ENCODE measurements at regions not wholly inside any gene's neighbourhood (a gene's known extent, or its start where the extent isn't known, plus 50 kb on each side); places are given as distances from the start of the nearest gene placed in this dataset.
A peak's percentile ranks its signal among the peaks of the same experiment; 100 is the strongest.
"Not testable (repeated sequence)": the region's sequence is repeated elsewhere in the genome, so short reads cannot be mapped to it uniquely, and the experiment has no call there.

GRCh38 chr17:55986817-55987216 lies 166.5 kb upstream of the ANKFN1 start:
- DNase-seq (ENCODE audit: missing footprints) (no peak), ATAC-seq (no peak)
- intact Hi-C loops (cut with DNase I), result loop anchor here (10.0 kb wide), 1 partner anchor 62 kb away; no protein-coding TSS in a partner anchor

DNA sequence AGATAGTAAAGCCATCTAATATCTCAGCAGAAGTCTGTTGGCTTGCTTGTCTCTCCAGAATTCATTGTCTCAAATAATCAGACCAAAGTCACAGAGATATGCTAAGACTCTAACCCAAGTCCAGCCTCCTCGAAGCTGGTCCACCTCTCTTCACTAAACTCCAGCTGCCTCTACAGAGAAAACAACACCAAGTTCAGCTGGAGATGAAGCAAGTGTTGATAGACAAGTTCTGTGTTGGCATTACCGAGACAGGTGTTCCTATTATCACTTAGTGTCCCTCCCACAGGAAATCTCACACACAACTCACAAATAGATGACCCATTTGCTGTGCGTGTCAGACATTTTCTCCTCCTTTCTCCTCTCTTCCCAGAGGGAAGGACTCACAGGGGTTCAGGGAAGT lies 164.4 kb upstream of the ANKFN1 start:
- ATAC-seq (no peak), DNase-seq (ENCODE audit: missing footprints) (no peak)
- intact Hi-C loops (cut with DNase I), result loop anchor here (10.0 kb wide), 1 partner anchor 64 kb away; no protein-coding TSS in a partner anchor

- intact Hi-C loops (cut with DNase I), result no loop called here
- ATAC-seq, result no peak
- DNase-seq (ENCODE audit: missing footprints), result no peak
These were observed 162.8 kb upstream of the ANKFN1 start for GRCh38 chr17:55990332-55991006.

GRCh38 chr17:55996826-55997225 lies 156.4 kb upstream of the ANKFN1 start:
- intact Hi-C loops (cut with DNase I), result no loop called here
- ATAC-seq (no peak), DNase-seq (ENCODE audit: missing footprints) (no peak)

- ATAC-seq (no peak), DNase-seq (ENCODE audit: missing footprints) (no peak)
- intact Hi-C loops (cut with DNase I), result no loop called here
These were observed 152.9 kb upstream of the ANKFN1 start for GRCh38 chr17:56000411-56000810.

GRCh38 chr17:56002656-56003055 lies 150.6 kb upstream of the ANKFN1 start:
- DNase-seq (ENCODE audit: missing footprints); intact Hi-C loops (cut with DNase I); ATAC-seq: not testable (repeated sequence)

- DNase-seq (ENCODE audit: missing footprints) (no peak), ATAC-seq (no peak)
- intact Hi-C loops (cut with DNase I), result no loop called here
These were observed 143.3 kb upstream of the ANKFN1 start for GRCh38 chr17:56009795-56010651.

DNA sequence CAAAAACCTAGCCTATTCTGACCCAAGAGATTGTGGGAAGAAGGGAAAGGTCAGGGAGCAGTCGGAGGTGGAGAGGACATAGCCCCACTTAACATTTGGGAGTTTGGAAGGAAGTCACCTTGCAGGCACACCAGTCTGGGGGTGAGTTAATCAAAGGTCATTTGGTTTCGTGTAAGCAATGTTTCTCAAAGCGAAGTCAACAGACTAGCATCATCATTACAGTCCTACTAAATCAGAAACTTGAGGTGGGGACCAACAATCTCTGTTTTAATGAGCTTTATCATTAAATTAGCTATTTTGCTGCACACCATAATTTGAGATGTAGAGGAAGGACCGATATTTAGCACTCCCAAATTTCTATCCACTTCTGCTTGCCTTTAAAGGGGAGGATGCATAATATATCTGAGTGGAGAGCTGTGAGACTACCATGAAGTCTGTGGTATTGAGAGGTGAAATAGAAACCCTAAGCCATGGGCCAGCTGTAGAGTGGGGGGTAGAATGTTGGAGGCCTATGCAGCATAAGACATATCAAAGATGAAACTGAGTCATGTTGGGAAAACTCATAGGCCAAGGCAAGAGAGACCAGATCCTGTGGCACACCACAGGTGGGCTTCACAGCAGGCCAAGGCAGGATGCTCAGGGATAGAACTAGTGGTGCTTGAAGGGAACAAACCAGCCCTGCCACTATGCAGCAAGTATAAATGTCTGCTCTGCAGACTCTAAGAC lies 141.7 kb upstream of the ANKFN1 start:
- DNase-seq (ENCODE audit: missing footprints) (no peak), ATAC-seq (no peak)
- intact Hi-C loops (cut with DNase I), result no loop called here

- intact Hi-C loops (cut with DNase I), result no loop called here
- DNase-seq (ENCODE audit: missing footprints) (no peak), ATAC-seq (no peak)
These were observed 135.1 kb upstream of the ANKFN1 start for GRCh38 chr17:56018211-56018610.

DNA sequence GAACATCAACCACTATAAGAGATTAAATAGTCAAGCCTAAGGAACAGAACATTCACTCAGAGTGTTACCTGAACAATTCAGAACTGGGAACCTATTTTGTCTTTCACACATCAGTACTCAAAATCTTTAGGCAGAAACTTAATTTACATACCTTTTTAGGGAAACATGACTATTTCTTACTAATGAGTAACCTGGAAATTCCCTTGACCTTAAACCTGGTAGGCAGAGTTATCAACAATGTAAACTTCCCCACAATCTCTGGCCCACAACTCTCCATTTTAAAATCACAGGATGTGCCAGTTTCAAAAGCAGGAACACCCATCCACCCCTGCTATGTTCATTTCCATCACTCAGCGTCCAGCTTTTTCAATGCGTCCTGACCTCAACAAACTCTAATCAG lies 132.9 kb upstream of the ANKFN1 start:
- intact Hi-C loops (cut with DNase I), result no loop called here
- DNase-seq (ENCODE audit: missing footprints), result no peak
- ATAC-seq, result no peak

DNA sequence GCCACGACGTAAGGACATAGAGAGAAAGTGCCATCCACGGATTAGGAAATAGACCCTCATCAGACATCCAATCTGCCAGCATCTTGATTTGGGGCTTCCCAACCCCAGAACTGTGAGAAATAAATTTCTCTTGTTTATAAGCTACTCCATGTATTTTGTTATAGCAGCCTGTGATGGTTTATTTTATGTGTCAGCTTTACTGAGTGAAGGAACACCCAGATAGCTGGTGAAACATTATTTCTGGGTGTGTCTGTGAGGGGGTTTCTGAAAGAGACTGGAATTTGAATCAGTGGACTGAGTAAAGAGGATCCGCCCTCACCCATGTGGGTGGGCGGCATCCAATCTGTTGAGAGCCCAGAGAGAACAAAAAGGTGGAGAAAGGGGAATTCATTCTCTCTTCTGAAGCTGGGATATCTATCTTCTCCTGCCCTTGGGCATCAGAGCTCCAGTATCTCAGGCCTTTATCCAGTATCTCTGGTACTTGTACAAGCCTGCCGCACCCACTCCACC lies 131.5 kb upstream of the ANKFN1 start:
- DNase-seq (ENCODE audit: missing footprints) (no peak), ATAC-seq (no peak)
- intact Hi-C loops (cut with DNase I), result no loop called here

GRCh38 chr17:56023851-56024250 lies 129.4 kb upstream of the ANKFN1 start:
- intact Hi-C loops (cut with DNase I), result no loop called here
- no peak for DNase-seq (ENCODE audit: missing footprints)
- no peak for ATAC-seq

DNA sequence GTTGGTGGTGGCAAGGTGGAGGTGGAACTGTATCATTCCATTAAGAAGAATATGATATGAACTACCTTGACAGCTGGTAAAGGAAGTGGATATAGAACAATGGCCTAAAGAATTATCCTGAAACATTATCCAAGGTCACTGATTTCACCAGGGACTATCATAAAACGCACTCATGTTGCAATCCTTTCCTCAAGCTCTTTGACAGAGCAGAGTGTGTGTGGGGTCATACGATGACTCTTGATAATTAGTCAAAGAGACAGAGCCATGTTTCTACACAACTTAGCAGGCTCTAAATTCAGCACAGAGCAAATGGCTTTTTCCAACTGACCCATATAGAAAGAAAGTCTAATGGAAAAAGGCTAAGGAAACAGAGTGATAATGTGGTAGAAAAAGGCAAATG lies 126.4 kb upstream of the ANKFN1 start:
- ATAC-seq, result no peak
- intact Hi-C loops (cut with DNase I), result no loop called here
- no peak for DNase-seq (ENCODE audit: missing footprints)

- intact Hi-C loops (cut with DNase I), result no loop called here
- no peak for ATAC-seq
- DNase-seq (ENCODE audit: missing footprints), result no peak
These were observed 124.4 kb upstream of the ANKFN1 start for GRCh38 chr17:56028837-56029236.

DNA sequence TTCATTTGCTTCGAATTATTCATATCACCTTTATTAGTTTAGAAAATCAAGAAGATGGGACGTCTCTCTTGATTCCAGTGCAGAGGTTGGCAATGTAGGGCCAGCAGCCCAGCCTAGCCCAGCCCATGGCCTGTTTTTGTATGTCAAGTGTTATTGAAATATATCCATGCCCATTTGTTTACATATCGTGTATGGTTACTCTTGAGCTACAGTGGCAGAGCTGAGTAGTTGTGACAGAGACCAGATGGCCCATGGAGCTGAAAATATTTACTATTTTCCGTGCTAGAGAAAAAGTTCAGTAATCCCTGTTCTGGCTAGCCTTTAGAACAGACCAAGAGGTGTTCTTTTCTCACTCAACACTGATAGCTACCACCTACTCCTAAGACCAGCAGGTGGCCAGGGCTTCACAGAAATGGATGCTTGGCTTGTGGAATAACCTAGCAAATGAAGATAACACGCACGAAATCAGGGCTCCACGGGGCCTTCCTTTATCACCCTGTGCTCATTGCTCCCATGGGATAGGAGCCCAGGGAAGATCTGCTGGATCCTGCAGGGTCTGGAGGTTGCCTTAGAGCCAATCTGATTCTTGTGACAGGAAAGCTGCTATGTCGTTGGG lies 123.2 kb upstream of the ANKFN1 start:
- intact Hi-C loops (cut with DNase I), result no loop called here
- DNase-seq (ENCODE audit: missing footprints) (no peak), ATAC-seq (peak; percentile 67)

- intact Hi-C loops (cut with DNase I), result no loop called here
- ATAC-seq (no peak), DNase-seq (ENCODE audit: missing footprints) (no peak)
These were observed 121.6 kb upstream of the ANKFN1 start for GRCh38 chr17:56031636-56032035.

GRCh38 chr17:56034197-56034635 lies 119.1 kb upstream of the ANKFN1 start:
- DNase-seq (ENCODE audit: missing footprints) (no peak), ATAC-seq (peak; percentile 85)
- intact Hi-C loops (cut with DNase I), result no loop called here

- no peak for ATAC-seq
- intact Hi-C loops (cut with DNase I), result no loop called here
- DNase-seq (ENCODE audit: missing footprints), result no peak
These were observed 115.1 kb upstream of the ANKFN1 start for GRCh38 chr17:56038131-56038530.

- intact Hi-C loops (cut with DNase I), result no loop called here
These were observed 107.4 kb upstream of the ANKFN1 start for GRCh38 chr17:56045872-56046271.

More at GRCh38 chr17:56045872-56046271, 107.4 kb upstream of the ANKFN1 start:
- DNase-seq (ENCODE audit: missing footprints) (no peak), ATAC-seq (no peak)
